ENCODE measurements at regions not wholly inside any gene's neighbourhood (a gene's known extent, or its start where the extent isn't known, plus 50 kb on each side); places are given as distances from the start of the nearest gene placed in this dataset.
"Not testable (repeated sequence)": the region's sequence is repeated elsewhere in the genome, so short reads cannot be mapped to it uniquely, and the experiment has no call there.

DNA sequence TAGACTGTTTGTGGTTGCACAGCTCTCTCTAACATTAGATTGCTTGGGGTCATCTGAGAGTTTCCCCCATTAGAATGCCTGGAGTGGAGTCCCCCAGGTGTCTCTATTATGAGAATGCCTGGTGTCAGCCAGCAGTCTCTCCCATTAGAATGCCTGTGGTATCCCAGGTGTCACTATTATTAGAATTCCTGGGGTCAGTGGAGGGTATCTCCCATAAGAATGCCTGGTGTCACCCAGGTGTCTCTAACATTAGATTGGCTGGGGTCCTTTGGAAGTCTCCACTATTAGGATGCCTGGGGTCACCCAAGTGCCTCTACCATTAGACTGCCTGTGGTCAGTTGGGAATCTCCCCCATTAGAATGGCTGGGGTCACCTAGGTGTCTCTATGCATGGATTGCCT, 1495.1 kb downstream of the UQCRFS1 start:
- no peak for DNase-seq (ENCODE audit: low spot score)
- TF ChIP-seq, protein P1, sequence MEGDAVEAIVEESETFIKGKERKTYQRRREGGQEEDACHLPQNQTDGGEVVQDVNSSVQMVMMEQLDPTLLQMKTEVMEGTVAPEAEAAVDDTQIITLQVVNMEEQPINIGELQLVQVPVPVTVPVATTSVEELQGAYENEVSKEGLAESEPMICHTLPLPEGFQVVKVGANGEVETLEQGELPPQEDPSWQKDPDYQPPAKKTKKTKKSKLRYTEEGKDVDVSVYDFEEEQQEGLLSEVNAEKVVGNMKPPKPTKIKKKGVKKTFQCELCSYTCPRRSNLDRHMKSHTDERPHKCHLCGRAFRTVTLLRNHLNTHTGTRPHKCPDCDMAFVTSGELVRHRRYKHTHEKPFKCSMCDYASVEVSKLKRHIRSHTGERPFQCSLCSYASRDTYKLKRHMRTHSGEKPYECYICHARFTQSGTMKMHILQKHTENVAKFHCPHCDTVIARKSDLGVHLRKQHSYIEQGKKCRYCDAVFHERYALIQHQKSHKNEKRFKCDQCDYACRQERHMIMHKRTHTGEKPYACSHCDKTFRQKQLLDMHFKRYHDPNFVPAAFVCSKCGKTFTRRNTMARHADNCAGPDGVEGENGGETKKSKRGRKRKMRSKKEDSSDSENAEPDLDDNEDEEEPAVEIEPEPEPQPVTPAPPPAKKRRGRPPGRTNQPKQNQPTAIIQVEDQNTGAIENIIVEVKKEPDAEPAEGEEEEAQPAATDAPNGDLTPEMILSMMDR (IDR thresholded peaks at IDR 0.05): no peak

DNA sequence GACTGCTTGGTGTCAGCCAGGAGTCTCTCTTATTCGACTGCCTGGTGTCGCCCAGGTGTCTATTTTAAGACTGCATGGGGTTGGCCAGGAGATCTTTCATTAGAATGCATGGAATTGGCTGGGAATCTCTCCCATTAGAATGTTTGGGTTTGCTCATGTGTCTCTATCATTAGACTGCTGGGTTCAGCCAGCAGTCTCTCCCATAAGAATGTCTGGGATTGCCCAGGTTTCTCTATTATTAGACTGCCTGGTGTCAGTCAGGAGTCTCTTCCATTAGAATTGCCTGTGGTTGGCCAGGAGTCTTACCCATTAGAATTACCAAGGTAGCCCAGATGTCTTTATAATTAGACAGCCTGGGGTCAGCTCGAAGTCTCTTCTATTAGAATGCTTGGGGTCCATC, 1496.0 kb downstream of the UQCRFS1 start:
- TF ChIP-seq, protein P1 (IDR thresholded peaks at IDR 0.05): no peak
- H3K4me3 ChIP-seq: no peak overlapping the region
- no peak for DNase-seq (ENCODE audit: low spot score)
- H3K27ac ChIP-seq: no peak overlapping the region

More for the DNA sequence above, 1495.1 kb downstream of the UQCRFS1 start:
- no peak overlapping the region for H3K27ac ChIP-seq
- H3K4me3 ChIP-seq: no peak overlapping the region

DNA sequence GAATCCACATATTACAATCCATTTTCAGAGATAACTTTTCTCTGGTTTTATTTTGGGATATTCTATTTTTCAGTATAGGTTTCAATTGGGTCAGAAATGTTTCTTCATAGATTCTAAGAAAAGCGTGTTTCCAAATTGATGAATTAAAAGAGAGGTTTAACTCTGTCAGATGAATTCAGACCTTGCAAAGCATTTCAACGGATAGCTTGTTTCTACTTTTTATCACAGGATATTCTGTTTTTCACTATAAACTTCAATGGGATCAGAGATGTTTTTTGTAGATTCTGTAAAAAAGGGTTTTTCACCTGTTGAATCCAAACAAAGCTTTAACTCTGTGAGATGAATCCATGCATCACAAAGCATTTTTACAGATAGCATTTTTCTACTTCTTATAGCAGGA, 1498.1 kb downstream of the UQCRFS1 start:
- DNase-seq (ENCODE audit: low spot score): no peak
- TF ChIP-seq, protein P1 (IDR thresholded peaks at IDR 0.05): no peak
- Histone ChIP-seq H3K4me3 (no peak overlapping the region), H3K27ac (no peak overlapping the region)

DNA sequence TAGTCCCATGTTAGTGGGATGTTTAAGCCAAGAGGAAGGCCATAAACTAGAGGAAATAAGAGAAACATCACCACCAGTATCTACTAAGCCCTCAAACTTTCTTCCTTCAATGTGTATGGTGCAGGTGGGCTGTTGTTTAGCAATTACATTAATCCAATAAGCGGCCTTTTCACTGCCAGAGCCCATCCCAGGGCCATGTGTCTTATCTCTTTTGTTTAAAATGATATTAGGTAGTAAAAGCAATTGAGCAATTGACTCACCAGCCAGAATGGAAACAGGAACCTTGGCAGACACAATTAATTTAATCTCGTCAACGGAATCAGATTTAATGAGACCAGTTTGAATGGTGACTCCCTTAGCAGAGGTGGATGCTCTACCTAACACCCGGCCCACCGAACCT, 1503.5 kb downstream of the UQCRFS1 start:
- H3K27ac ChIP-seq: no peak overlapping the region
- TF ChIP-seq, protein P1 (IDR thresholded peaks at IDR 0.05): no peak

DNA sequence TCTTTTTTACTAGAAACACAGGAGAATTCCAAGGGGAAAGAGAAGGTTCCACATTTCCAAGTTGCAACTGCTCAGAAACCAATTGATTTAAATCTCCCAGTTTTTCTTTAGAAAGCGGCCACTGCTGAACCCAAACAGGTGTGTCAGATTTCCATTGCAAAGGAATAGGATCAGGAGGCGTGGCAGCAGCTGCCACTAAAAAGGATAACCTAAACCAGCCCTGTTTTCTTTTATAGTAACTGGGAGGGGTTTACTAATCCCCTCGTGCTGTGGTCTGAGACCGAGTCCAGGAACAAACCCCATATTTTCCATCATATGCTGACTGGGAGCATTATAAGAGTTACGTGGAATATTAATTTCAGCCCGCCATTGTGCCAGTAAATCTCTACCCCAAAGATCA, 1504.0 kb downstream of the UQCRFS1 start:
- DNase-seq (ENCODE audit: low spot score); H3K27ac ChIP-seq; H3K4me3 ChIP-seq: not testable (repeated sequence)

More for the DNA sequence above, 1503.5 kb downstream of the UQCRFS1 start:
- H3K4me3 ChIP-seq: no peak overlapping the region
- DNase-seq (ENCODE audit: low spot score): no peak

DNA sequence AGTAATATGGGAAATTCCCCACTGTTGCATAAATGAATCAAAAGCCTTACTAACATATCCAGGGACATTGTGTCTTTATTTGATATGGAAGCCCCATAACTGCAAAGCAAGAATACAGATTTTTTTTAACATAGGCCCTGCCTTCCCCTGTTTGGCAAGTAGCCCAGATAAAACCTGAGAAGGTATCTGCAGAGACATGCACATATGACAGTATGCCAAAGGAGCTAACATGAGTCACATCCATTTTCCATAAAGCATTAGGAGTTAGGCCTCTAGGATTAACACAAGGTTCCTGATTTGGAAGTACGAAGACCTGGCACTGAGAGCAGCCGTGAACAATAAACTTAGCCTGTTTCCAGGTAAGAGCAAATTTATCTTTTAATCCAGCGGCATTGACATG, 1505.9 kb downstream of the UQCRFS1 start:
- H3K4me3 ChIP-seq; H3K27ac ChIP-seq; DNase-seq (ENCODE audit: low spot score): not testable (repeated sequence)

DNA sequence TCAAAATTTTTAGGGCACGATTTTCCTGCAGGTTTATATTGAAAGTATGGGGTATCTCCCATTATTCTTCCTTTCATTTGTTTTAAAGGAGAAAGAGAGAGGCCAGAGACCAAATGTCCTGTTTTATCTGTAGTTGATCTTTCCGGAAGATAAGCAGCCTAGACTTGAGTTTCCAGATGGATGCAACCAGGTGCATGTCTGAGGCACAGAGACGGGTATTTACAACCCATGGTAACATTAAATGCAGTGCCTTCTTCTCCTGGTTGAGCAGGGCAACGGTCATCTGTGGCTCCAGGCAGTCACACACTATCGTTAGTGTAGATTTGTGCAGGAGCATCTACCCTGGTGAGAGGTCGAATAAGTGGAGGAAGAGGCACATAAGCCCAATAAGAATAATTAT, 1507.1 kb downstream of the UQCRFS1 start:
- Histone ChIP-seq H3K27ac (no peak overlapping the region), H3K4me3 (no peak overlapping the region)
- TF ChIP-seq, protein P1 (IDR thresholded peaks at IDR 0.05): no peak
- no peak for DNase-seq (ENCODE audit: low spot score)

DNA sequence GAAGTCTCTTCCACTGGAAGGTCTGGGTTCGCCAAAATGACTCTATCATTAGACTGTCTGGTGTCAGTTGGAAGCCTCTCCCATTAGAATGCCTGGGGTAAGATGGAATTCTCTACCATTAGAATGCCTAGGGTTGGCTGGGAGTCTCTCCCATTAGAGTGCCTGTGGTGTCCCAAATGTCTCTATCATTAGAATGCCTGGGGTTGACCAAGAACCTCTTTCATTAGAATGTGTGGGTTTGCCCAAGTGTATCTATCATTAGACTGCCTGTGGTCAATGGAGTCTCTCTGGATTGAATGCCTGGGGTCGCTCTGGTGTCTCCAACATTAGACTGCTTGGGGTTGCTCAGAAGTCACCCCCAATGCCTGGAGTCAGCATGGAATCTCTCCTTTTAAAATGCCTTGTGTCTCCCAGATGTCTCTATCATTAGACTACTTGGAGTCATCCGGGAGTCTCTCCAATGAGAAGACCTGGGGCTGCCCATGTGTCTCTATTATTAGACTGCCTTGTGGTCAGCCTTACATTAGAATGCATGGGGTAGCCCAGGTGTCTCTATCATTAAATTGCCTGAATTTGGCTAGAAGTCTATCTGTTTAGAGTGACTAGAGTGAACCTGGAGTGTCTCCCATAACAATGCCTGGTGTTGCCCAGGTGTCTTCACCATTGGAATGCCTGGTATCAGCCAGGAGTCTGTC, 1518.4 kb downstream of the UQCRFS1 start:
- Histone ChIP-seq H3K27ac (no peak overlapping the region), H3K4me3 (no peak overlapping the region)
- TF ChIP-seq, protein P1 (IDR thresholded peaks at IDR 0.05): no peak
- peak; percentile 26 for DNase-seq (ENCODE audit: low spot score)

Data from coronary artery (tissue), 2 donors.